HG03354 (cell line): ENCODE measurements at regions not wholly inside any gene's neighbourhood (a gene's known extent, or its start where the extent isn't known, plus 50 kb on each side); places are given as distances from the start of the nearest gene placed in this dataset.
"Not testable (repeated sequence)": the region's sequence is repeated elsewhere in the genome, so short reads cannot be mapped to it uniquely, and the experiment has no call there.

Experiments used
- ATAC-seq: cut with Tn5 transposase; IDR thresholded peaks from one replicate; pipeline ENCODE4 v1.9.1; 2021; ENCODE audit warnings: mild to moderate bottlenecking; ENCODE audit not compliant: unreplicated experiment, poor library complexity, severe bottlenecking

DNA sequence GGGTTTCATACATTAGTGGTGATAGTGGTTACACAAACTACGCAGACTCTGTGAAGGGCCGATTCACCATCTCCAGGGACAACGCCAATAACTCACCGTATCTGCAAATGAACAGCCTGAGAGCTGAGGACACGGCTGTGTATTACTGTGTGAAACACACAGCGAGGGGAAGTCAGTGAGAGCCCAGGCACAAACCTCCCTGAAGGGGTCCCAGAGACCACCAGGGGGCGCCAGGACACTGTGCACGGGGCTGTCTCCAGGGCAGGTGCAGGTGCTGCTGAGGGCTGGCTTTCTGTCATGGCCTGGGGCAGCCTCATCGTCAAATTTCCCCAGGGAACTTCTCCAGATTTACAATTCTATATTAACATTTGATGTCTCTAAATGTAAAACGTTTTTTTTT lies 184.6 kb upstream of the TP53TG3C start:
- peak; percentile 62 for ATAC-seq

DNA sequence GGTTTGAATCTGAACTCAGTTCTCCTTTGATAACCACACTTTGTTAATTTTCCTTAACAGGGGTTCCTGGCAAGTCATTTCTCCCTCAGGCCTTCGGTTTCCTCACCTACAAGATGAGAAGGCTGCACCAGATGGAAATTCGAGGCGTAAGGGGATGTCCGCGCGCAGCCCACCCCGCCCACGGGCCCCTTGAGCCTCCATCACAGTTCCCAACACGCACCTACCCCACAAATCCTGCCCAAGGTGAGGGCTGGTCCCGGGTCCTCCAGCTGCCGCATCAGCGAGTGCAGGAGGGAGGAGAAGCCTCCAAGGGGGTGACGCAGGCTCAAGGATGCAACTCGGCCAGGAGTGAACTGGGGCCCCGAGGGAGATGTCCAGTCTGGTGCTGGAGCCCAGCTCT lies 166.9 kb upstream of the TP53TG3C start:
- not testable (repeated sequence) for ATAC-seq

DNA sequence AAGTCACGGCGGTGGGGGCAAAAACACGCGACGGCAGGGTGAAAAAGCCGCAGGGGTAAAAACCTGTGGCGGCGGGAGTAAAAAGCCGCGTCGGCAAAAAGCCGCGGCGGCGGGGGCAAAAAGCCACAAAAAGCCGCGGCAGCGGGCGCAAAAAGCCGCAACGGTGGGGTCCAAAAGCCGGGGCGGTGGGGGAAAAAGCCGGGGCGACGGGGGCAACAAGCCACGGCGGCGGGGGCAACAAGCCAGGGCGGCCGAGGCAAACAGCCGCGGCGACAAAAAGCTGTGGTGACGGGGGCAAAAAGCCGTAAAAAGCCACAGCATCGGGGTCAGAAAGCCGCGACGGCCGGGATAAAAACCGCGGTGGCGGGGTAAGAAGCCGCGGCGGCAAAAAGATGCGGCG lies 166.1 kb upstream of the TP53TG3C start:
- not testable (repeated sequence) for ATAC-seq

DNA sequence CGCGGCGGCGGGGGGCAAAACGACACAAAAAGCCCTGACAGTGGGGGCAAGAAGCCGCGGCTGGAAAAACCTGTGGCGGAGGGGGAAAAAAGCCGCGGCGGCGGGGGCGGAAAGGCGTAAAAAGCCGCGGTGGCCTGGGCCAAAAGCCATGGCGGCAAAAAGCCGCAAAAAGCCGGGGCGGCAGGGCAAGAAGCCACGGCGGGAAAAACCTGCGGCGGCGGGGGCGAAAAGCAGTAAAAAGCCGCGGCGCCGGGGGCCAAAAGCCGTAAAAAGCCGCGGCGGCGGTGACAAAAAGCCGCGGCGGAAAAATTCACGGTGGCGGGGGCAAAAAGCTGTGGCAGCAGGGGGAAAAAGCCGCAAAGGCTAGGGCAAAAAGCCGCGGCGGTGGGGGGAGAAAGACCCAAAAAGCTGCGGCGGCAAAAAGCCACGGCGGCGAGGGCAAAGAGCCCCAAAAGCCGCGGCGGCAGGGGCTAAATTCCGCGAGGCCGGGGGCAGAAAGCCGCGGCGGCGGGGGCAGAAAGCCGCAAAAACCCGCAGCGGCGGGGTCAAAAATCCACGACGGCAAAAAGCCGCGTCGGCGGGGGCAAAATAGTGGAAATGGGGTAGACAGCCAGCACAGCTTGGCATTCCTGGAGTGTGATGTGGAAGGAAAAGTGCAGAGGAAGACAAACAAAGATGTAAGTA lies 165.2 kb upstream of the TP53TG3C start:
- not testable (repeated sequence) for ATAC-seq

DNA sequence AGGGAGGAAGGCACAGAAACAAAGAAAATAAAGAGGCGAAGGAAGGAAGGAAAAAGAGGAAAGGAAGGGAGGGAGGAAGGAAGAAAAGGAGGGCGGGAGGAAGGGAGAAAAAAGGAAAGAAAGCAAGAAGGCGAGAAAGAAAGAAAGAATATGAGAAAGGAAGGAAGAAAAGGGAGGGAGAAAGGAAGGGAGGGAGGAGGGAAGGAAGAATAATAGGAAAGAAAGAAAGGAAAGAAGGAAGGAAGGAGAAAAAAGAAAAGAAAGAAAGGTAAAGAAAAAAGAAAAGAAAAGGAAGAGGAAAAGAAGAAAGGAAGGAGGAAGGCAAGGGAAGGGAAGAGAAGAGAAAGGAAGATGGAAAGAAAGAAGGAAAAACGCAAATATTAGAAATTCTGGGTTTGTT lies 145.2 kb upstream of the TP53TG3C start:
- not testable (repeated sequence) for ATAC-seq

DNA sequence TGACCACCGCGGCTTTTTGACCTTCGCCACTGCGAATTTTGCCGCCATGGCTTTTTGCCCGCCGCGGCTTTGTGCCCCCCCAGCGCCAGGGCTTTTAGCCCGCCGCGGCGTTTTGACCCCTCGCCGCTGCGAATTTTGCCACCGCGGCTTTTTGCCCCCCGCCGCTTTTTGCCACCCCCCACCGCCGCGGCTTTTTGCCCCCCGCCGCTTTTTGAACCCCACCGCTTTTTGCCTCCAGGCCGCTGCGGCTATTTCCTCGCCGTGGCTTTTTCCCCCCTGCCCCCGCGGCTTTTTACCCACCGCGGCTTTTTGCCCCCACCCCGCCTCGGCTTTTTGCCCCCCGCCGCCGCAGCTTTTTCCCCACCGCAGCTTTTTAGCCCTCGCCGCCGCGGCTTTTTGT lies 134.8 kb upstream of the TP53TG3C start:
- no peak for ATAC-seq

DNA sequence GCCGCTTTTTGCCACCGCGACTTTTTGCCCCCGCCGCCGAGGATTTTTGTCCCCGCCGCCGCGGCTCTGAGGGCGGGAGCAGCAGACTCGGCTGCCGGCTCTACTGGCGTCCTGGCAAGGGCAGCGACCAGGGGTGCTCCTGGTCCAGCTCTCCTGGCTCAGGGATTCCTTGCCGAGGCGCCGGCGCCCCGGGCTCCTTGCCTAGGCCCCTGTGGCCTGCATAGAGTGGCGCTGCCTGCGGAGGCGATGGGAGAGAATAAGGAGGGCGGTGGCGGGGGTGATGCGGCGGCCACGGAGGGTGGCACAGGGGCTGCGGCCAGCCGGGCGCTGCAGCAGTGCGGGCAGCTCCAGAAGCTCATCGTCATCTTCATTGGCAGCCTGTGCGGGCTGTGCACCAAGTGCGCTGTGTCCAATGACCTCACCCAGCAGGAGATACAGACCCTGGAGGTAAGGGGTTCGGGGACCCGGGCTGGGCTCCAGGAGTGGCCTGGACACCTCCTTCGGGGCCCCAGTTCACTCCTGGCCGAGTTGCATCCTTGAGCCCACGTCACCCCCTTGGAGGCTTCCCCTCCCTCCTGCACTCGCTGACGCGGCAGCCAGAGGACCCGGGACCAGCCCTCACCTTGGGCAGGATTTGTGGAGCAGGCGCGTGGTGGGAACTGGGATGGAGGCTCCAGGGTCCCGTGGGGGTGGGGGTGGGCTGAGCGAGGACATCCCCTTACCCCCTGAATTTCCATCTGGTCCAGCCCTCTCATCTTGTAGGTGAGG lies 134.2 kb upstream of the TP53TG3C start:
- ATAC-seq, result not testable (repeated sequence)

DNA sequence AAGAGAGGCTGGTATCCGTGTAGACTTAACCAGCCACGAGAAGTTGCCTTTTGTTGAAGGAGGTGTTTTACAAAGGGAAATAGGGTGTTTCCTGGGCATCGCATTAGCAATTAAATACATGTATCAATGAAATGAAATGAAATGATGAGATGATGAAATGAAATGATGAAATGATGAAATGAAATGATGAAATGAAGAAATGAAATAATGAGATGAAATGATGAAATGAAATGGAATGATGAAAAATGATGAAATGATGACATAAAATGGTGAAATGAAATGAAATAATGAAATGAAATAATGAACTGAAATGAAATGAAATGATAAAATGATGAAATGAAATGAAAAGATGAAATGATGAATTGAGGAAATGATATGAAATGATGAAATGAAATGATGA lies 131.3 kb upstream of the TP53TG3C start:
- not testable (repeated sequence) for ATAC-seq

DNA sequence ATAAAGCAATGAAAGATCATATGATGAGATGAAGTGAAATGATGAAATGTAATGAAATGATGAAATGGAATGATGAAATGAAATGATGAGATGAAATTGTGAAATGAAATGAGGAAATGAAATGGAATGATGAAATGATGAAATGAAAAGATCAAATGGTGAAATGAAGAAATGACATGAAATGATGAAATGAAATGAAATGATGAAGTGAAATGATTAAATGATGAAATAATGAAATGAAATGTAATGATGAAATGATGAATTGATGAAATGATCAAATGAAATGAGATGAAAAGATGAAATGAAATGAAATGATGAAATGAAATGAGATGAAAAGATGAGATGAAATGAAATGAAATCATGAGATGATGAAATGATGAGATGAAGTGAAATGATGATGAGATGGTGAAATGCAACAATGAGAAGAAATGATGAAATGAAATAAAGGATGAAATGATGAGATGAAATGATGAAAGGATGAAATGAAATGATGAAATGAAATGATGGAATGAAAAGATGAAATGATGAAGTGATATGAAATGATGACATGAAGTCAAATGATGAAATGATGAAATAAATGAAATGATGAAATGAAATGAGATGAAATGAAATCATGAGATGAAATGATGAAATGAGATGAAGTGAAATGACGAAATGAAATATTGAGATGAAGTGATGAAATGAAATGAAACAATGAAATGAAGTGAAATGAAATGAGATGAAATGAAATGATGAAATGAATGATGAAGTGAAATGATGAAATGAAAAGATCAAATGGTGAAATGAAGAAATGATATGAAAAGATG lies 130.5 kb upstream of the TP53TG3C start:
- ATAC-seq, result not testable (repeated sequence)

DNA sequence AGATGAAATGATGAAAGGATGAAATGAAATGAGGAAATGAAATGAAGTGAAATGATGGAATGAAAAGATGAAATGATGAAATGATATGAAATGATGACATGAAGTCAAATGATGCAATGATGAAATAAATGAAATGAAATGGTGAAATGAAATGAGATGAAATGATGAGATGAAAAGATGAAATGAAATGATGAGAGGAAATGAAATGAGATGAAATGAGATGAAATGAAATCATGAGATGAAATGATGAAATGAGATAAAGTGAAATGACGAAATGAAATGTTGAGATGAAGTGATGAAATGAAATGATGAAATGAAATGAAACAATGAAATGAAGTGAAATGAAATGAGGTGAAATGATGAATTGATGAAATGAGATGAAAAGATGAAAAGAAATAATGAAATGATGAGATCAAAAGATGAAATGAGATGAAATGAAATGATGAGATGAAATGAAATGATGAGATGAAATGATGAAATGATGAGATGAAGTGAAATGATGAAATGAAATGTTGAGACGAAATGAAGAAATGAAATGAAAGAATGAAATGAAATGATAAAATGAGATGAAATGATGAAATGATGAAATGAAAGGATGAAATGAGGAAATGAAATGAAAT lies 129.5 kb upstream of the TP53TG3C start:
- not testable (repeated sequence) for ATAC-seq
